Occipital lobe (tissue), 1 donor: ENCODE measurements at regions not wholly inside any gene's neighbourhood (a gene's known extent, or its start where the extent isn't known, plus 50 kb on each side); places are given as distances from the start of the nearest gene placed in this dataset.

Experiments
- DNase-seq: peaks from one replicate; lab custom pipeline; 2025; lab: John Stamatoyannopoulos, UW

DNA sequence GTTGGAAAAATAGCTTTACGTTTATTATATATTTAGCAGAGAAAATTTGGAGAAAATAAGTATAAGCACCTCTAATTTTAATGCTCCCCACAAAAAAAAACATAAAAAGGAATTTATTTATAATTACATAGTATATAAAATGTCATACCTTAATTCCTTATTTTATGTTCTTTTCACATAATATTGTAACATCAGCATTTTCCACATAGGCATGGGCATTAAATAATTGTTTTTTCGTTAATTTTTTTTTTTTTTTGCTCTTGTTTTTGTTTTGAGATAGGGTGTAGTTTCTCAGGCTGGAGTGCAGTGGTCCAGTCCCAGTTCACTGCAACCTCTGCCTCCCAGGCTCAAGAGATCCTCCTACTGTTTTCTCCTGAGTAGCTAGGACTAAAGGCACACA is 329.8 kb upstream of the FOXG1 start:
- DNase-seq: no peak

- no peak for DNase-seq
Measured at GRCh38 chr14:28461389-28461788, 305.2 kb upstream of the FOXG1 start.

GRCh38 chr14:28467611-28468010 is 299.0 kb upstream of the FOXG1 start:
- no peak for DNase-seq

DNA sequence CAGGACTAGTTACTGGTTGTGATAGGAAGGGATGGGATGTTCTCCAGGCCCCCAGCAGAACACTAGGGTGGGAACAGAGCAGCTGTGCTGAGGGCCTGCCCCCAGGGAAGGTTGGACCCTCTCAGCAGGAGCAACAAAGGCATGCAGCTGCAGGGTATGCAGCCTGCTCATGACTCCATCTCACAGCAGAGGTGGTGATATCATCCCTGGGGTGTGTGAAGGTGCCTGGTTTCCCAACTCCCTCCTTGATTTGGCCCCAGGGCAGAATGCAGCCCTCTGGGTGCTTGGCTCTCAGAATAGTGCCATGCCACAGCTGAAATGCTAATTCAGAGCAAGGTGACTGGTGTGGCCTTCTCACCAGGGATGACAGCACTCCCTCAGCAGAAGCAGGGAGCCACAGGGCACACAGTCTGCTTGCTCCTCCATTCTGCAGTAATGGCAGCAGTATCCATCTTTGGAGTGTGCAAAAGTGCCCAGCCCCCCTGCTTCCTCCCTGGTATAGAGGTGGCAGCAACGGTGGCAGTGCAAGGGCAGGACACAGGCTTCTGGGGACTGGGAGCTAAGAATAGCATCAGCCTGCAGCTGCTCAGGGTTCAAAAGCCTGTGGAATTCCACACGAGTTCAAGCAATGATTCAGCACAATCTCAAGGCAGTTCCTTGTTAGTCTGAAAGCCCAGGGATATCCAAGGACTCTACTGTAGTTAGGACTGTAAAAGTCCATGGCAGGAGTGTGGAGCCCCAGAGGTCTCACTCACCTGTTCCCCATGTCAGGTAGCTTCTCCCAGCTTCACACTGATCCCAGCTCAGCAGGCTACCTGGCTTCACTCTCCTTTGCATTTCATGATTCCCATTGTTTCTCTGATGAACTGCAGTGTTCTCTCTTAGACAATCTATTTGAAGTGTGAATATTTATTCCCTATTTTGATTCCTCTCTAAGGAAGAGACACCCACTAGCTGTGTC is 298.1 kb upstream of the FOXG1 start:
- DNase-seq: no peak

DNA sequence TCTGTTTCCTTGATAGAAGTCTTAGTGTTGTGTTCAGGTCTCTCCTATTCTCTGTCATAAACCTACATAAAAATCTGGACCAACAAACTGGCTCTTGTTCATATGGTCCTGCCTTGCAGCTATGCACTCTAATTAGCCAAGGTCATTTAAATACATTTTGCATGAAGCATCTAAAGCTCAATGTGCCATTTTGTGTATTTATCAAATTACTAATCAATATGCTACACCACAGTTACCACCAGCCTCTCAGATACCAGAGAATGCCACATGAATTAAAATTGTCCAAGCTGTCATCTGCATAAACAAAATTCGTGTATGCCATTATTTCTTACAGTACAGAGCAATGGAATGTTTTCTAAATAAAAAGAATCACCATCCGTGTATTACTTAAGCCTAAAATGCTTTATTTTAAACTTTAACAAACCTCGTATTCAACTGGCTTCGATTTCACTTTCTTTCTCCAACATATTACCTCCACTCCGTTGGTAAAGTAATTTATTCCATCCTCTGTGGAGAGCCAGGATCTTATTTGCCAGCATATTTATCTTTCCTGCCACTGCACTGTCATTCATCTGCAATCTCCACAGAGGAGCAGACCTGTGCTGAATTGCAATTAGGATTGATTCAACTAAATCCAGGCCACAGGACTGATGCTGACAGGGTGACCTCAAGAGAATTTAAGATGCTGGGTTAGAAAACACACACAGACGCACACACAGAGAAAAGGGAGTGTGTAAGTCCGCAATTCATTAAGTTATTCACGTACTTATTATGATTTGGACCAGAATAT is 284.1 kb upstream of the FOXG1 start:
- no peak for DNase-seq

- no peak for DNase-seq
Measured at GRCh38 chr14:28483506-28483905, 283.1 kb upstream of the FOXG1 start.

- DNase-seq: no peak
Measured at GRCh38 chr14:28488684-28489083, 277.9 kb upstream of the FOXG1 start.

- no peak for DNase-seq
Measured at GRCh38 chr14:28493516-28493915, 273.1 kb upstream of the FOXG1 start.

DNA sequence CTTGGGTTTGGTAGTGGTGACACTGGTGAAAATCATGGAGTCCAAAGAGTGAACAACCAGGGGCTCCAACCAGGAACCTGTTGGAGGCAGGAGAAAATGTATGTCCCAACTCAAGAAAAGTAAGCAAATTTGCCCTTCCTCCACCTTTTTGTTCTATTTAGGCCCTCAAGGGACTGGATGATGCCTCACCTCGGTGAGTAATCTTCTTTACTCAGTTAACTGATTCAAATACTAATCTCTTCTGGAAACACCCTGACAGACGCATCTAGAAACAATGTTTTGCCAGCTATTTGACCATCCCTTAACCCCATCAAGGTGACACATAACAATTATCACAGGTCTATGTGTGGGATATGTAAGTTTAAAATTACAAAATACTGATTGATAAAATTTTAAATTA is 272.4 kb upstream of the FOXG1 start:
- DNase-seq: no peak

- DNase-seq: no peak
Measured at GRCh38 chr14:28496364-28496763, 270.2 kb upstream of the FOXG1 start.

DNA sequence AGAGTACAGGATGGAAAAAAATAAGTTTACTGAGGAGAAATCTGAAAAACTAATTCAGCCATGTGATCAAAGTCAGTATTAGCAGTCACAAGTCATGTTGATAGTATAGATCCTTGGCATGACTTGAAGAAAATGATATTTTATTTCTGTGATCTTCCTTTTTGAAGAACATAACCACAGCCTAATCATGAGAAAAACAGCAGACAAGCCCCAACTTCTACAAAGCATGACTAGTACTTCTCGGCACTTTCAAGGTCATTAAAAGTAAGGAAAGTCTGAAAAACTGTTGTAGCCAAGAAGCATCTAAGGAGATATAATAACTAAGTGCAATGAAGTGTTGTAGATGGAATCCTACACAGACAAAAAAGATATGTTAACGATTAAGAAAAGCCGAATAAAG is 264.1 kb upstream of the FOXG1 start:
- DNase-seq: no peak

GRCh38 chr14:28515571-28515970 is 251.0 kb upstream of the FOXG1 start:
- DNase-seq: no peak

GRCh38 chr14:28536889-28537288 is 229.7 kb upstream of the FOXG1 start:
- no peak for DNase-seq

DNA sequence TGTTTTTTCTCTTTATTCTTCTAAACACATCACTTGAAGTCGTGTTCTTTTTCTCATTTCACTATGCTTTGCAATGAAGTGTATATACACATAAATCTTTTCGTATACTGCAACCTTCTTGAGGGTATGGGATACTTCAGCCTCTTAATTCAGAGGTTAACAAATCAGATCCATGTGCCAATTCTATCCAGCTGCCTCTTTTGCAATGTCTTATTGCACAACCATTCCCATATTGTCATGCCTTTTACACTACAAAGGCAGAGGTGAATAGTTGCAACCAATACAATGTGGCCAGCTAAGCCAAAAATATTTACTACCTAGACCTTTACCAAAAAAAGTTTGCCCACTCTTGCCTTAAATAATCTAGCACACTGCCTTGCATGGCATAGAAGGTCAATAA is 224.5 kb upstream of the FOXG1 start:
- no peak for DNase-seq

- no peak for DNase-seq
Measured at GRCh38 chr14:28565345-28565744, 201.2 kb upstream of the FOXG1 start.

- DNase-seq: no peak
Measured at GRCh38 chr14:28570391-28570790, 196.2 kb upstream of the FOXG1 start.

GRCh38 chr14:28571636-28572035 is 195.0 kb upstream of the FOXG1 start:
- DNase-seq: no peak

DNA sequence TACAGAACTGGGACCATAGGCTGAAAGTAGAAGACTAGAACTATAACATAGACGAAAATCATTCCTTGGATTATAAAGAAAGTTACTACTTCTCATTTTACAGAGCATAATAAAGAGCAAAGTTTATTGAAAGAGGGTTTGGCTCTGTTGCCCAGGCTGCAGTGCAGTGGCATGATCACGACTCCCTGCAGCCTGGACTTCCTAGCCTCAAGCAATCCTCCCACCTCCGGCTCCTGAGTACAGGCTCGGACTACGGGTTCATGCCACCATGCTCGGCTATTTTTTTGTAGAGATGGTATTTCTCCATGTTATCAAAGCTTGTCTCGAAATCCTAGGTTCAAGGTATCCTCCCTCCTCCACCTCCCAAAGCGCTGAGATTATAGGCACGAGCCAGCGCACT is 190.1 kb upstream of the FOXG1 start:
- no peak for DNase-seq

DNA sequence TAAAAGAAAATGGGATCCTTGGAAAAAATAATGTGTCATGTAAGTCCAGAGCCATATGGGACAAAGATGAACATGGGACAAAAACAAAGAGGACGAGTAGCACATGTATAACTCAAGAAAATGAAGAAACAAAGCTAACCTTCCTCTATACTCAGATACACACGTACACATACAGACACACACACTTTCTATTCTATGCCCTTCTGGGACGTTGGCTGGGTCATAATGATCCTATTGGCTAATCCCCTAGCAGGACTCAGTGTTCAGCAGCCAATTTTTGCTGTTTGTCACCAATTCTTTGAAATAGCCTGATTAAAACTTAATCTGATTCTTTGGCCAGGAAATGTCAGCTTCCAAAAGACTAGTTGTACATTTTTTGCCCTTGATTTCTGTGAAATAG is 189.4 kb upstream of the FOXG1 start:
- no peak for DNase-seq

DNA sequence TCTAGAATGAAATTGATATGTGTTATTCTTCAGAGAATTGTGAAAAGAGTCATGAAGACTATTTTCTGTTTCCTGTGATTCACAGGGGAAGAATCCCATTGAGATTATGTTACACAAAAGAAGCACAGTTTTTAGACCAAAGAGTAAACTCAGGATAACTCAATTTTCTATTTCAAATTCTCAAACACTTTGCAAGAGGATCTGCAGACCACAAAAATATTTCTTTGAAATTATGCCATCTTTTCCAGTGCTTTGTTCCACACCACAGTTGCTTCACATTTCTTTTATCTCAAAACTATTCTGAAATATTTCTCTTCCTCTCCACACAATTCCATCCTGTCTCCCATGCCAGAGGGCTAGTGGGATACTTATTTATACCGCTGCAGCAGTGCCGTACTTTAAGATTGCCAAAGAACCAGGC is 188.9 kb upstream of the FOXG1 start:
- DNase-seq: no peak

DNA sequence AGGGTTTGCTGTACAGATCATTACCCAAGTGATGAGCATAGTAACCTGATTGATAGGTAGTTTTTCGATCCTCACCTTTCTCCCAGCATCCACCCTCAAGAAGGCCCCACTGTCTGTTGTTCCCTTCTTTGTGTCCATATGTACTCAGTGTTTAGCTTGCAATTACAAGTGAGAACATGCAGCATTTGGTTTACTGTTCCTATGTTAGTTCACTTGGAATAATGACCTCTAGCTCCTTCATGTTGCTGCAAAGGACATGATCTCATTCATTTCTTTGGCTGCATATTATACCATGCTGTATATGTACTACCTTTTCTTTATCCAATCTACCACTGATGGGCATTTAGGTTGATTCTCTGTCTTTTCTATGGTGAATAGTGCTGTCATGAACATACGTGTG is 181.6 kb upstream of the FOXG1 start:
- no peak for DNase-seq

GRCh38 chr14:28589792-28590191 is 176.8 kb upstream of the FOXG1 start:
- no peak for DNase-seq

- no peak for DNase-seq
Measured at GRCh38 chr14:28596391-28596790, 170.2 kb upstream of the FOXG1 start.
